ENCODE measurements at regions not wholly inside any gene's neighbourhood (a gene's known extent, or its start where the extent isn't known, plus 50 kb on each side); places are given as distances from the start of the nearest gene placed in this dataset.

DNA sequence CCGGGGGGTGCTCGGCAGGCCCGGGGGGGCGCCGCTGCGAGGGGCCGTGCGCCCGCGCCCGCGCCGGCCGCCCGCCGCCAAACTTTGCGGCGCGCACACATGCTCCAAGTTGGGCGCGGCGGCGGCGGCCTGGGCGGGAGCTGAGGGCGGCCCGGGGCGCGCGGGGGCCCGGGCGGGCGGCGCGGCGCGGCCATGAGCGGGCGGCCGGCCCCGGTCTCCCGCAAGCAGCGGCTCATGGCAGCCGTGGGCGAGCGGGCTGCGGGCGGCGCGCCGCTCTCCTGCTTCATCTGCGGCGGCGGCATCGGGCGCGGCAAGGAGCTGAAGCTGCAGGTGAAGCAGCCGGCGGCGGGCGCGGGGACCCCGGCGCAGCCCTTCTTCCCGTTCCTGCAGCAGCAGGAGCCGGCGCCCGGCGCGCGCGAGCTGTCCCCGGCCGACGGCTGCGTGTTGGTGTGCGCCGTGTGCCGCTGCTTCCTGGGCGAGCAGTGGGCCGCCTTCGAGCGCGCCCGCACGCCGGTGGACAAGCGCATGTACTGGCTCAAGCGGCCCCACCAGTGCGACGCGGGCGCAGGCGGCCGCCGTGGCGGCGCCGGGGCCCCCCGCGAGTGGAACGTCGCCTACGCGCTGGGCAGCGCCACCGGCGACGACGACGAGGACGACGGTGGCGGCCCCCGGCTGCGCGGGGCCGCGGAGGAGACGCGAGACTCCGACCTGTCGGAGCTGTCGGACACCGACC is 57.2 kb upstream of the CIBAR2 start:
- H3K23me2 ChIP-seq (ENCODE audit: insufficient read length, low read depth, low read length, poor library complexity, severe bottlenecking): peaks cover 4% of the 10 kb centered on the region
- peak overlapping the region; percentile 18 for H3K4me2 ChIP-seq (ENCODE audit: insufficient read depth, insufficient read length, low read length)
- H3T11ph ChIP-seq (ENCODE audit: low read length): no peak overlapping the region
- H4K5ac ChIP-seq (ENCODE audit: insufficient read length, low read depth, low read length): no peak overlapping the region
- no peak overlapping the region for H3K14ac ChIP-seq (ENCODE audit: insufficient read depth, low read length)
- H3K9me3 ChIP-seq (ENCODE audit: control insufficient read depth, low read depth, low read length): no peaks in the 10 kb centered on the region
- H3K27ac ChIP-seq (ENCODE audit: insufficient read length, low read depth, low read length): no peak overlapping the region
- H2BK120ac ChIP-seq (ENCODE audit: low read depth, low read length, poor library complexity, severe bottlenecking): no peak overlapping the region
- no peaks in the 10 kb centered on the region for H4K20me1 ChIP-seq (ENCODE audit: control insufficient read depth, insufficient read depth, insufficient read length)
- no peak overlapping the region for H2AFZ ChIP-seq (ENCODE audit: low read length)
- no peak overlapping the region for H3K9ac ChIP-seq (ENCODE audit: extremely low read depth, insufficient read length, low read length)
- DNase-seq: no peak
- Mint-ChIP-seq H3K36me3 (ENCODE audit: insufficient read depth in 1 of 3, low read depth in 3 of 3) (peaks cover 4 to 8% (median 8%) of the 10 kb centered on the region in 3 experiments; a peak in 5 of 7 replicates), H3K27ac (no peak overlapping the region), H3K9me3 (no peaks in the 10 kb centered on the region; a peak in 1 of 5 replicates), H3K27me3 (ENCODE audit: low read depth) (peaks cover 37% of the 10 kb centered on the region), H3K4me1 (peaks cover 46 to 55% of the 10 kb centered on the region in 2 experiments), H3K4me3 (peak overlapping the region; percentile 36 to 46; a peak in 2 of 5 replicates)
- peaks cover 6% of the 10 kb centered on the region; the same call in 1 of the 2 replicates for H3K4me1 ChIP-seq (ENCODE audit: insufficient read depth, low read length)
- H3K4ac ChIP-seq (ENCODE audit: low read depth, low read length): no peak overlapping the region
- no peak overlapping the region for H2BK15ac ChIP-seq (ENCODE audit: low read depth, low read length)
- no peaks in the 10 kb centered on the region for H3K79me1 ChIP-seq (ENCODE audit: insufficient read depth, low read depth, low read length, poor library complexity, severe bottlenecking)
- no peaks in the 10 kb centered on the region; the same call in 1 of the 2 replicates for H3K27me3 ChIP-seq (ENCODE audit: insufficient read depth, low read length)
- H3K18ac ChIP-seq (ENCODE audit: insufficient read length, low read depth, low read length): no peak overlapping the region
- no peak overlapping the region for H3K23ac ChIP-seq (ENCODE audit: insufficient read length, low read depth, low read length)
- no peak overlapping the region for H2BK12ac ChIP-seq (ENCODE audit: insufficient read length, low read depth, low read length)
- no peak overlapping the region for H2AK5ac ChIP-seq (ENCODE audit: insufficient read length, low read length)
- H3K56ac ChIP-seq (ENCODE audit: insufficient read length, low read depth, low read length): no peak overlapping the region
- H2BK20ac ChIP-seq (ENCODE audit: low read depth, low read length, poor library complexity, severe bottlenecking): no peak overlapping the region
- TF ChIP-seq, protein P1, sequence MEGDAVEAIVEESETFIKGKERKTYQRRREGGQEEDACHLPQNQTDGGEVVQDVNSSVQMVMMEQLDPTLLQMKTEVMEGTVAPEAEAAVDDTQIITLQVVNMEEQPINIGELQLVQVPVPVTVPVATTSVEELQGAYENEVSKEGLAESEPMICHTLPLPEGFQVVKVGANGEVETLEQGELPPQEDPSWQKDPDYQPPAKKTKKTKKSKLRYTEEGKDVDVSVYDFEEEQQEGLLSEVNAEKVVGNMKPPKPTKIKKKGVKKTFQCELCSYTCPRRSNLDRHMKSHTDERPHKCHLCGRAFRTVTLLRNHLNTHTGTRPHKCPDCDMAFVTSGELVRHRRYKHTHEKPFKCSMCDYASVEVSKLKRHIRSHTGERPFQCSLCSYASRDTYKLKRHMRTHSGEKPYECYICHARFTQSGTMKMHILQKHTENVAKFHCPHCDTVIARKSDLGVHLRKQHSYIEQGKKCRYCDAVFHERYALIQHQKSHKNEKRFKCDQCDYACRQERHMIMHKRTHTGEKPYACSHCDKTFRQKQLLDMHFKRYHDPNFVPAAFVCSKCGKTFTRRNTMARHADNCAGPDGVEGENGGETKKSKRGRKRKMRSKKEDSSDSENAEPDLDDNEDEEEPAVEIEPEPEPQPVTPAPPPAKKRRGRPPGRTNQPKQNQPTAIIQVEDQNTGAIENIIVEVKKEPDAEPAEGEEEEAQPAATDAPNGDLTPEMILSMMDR (conservative IDR thresholded peaks at IDR 0.05): no peak
- no peak overlapping the region for H2BK5ac ChIP-seq (ENCODE audit: insufficient read length, low read length)
- H3K79me2 ChIP-seq (ENCODE audit: insufficient read depth, low read length): peaks cover 3% of the 10 kb centered on the region; the same call in 1 of the 2 replicates
- no CpG with 5 or more reads among the region's 125 CpGs for WGBS (ENCODE audit: extremely low coverage, insufficient read length, low lambda C conversion rate)
- no peak overlapping the region for H4K8ac ChIP-seq (replicated peaks; ENCODE audit: insufficient read length, low read depth, low read length)
- H4K91ac ChIP-seq (ENCODE audit: insufficient read length, low read depth, low read length): no peak overlapping the region

All from H9 (cell line).